Tibial artery (tissue), 4 donors: ENCODE measurements at regions not wholly inside any gene's neighbourhood (a gene's known extent, or its start where the extent isn't known, plus 50 kb on each side); places are given as distances from the start of the nearest gene placed in this dataset.

Experiments used
- DNase-seq, 2 donors: peaks; one replicate each; pipeline ENCODE4 v3.0.0-alpha.2; 2019
- H3K27ac ChIP-seq, 2 donors: fragments of 200-600 bp; sonication (generic) in 1 of 2; 1 replicate in 1 of 2; 2 replicates in 1 of 2; pipeline ENCODE4 v1.5.1; 2018 to 2019; ENCODE audit warnings: mild to moderate bottlenecking in 1 of 2
- H3K27me3 ChIP-seq, 2 donors: fragments of 200-600 bp; sonication (generic) in 1 of 2; one replicate each; pipeline versions ENCODE4 v1.5.1 to v1.6.0; 2016 to 2019
- H3K36me3 ChIP-seq, 3 donors: fragments of 200-600 bp; sonication (generic) in 2 of 3; one replicate each; pipeline ENCODE4 v1.5.1; 2016 to 2019; ENCODE audit warnings: mild to moderate bottlenecking in 2 of 3
- H3K4me1 ChIP-seq, 4 donors: fragments of 200-600 bp; sonication (generic) in 2 of 4; 1 replicate in 3 of 4; 2 replicates in 1 of 4; pipeline ENCODE4 v1.5.1; 2016 to 2019
- H3K4me3 ChIP-seq, 2 donors: fragments of 200-600 bp; sonication (generic) in 1 of 2; 1 replicate in 1 of 2; 2 replicates in 1 of 2; pipeline ENCODE4 v1.5.1; 2018 to 2019; ENCODE audit warnings: mild to moderate bottlenecking in 2 of 2
- H3K9me3 ChIP-seq, 3 donors: fragments of 200-600 bp; sonication (generic) in 1 of 3; one replicate each; pipeline ENCODE4 v1.5.1; 2016 to 2019
- intact Hi-C: fragments of 100-400 bp; cut with DNase I; formaldehyde crosslinking; loops from one replicate; pipeline ENCODE4 v1.15.0; 2023; ENCODE audit warnings: low total_unique reads
- TF ChIP-seq, protein P1 (sequence below), 2 experiments: fragments of 200-600 bp in 1 of 2; fragments of 450-650 bp in 1 of 2; IDR thresholded peaks; one replicate each; pipeline ENCODE4 v1.5.1; 2017 to 2019; ENCODE audit warnings: antibody characterized with exemption in 2 of 2, mild to moderate bottlenecking in 1 of 2, moderate library complexity in 1 of 2

GRCh38 chr1:177514207-177514606, 343.4 kb downstream of the BRINP2 start:
- DNase-seq, result no peak
- H3K4me1 ChIP-seq, result no peaks in the 10 kb centered on the region
- H3K9me3 ChIP-seq, result no peaks in the 10 kb centered on the region
- no peak overlapping the region for H3K27ac ChIP-seq
- H3K4me3 ChIP-seq, result no peak overlapping the region
- TF ChIP-seq, protein P1, sequence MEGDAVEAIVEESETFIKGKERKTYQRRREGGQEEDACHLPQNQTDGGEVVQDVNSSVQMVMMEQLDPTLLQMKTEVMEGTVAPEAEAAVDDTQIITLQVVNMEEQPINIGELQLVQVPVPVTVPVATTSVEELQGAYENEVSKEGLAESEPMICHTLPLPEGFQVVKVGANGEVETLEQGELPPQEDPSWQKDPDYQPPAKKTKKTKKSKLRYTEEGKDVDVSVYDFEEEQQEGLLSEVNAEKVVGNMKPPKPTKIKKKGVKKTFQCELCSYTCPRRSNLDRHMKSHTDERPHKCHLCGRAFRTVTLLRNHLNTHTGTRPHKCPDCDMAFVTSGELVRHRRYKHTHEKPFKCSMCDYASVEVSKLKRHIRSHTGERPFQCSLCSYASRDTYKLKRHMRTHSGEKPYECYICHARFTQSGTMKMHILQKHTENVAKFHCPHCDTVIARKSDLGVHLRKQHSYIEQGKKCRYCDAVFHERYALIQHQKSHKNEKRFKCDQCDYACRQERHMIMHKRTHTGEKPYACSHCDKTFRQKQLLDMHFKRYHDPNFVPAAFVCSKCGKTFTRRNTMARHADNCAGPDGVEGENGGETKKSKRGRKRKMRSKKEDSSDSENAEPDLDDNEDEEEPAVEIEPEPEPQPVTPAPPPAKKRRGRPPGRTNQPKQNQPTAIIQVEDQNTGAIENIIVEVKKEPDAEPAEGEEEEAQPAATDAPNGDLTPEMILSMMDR (IDR thresholded peaks at IDR 0.05), result no peak
- no peaks in the 10 kb centered on the region for H3K27me3 ChIP-seq
- H3K36me3 ChIP-seq, result no peaks in the 10 kb centered on the region
- intact Hi-C loops, result no loop called here

- intact Hi-C loops, result no loop called here
- TF ChIP-seq, protein P1 (IDR thresholded peaks at IDR 0.05), result no peak
- Histone ChIP-seq H3K27me3 (no peaks in the 10 kb centered on the region), H3K36me3 (no peaks in the 10 kb centered on the region), H3K4me3 (no peak overlapping the region), H3K4me1 (no peaks in the 10 kb centered on the region), H3K9me3 (no peaks in the 10 kb centered on the region), H3K27ac (no peak overlapping the region)
- no peak for DNase-seq
Observed at GRCh38 chr1:177511036-177511435, 340.3 kb downstream of the BRINP2 start.

GRCh38 chr1:177505905-177506590, 335.3 kb downstream of the BRINP2 start:
- no peak for DNase-seq
- H3K27ac ChIP-seq, result no peak overlapping the region
- no peaks in the 10 kb centered on the region for H3K36me3 ChIP-seq
- H3K9me3 ChIP-seq, result no peaks in the 10 kb centered on the region
- H3K4me1 ChIP-seq, result no peaks in the 10 kb centered on the region
- TF ChIP-seq, protein P1 (IDR thresholded peaks at IDR 0.05), result no peak
- H3K27me3 ChIP-seq, result no peaks in the 10 kb centered on the region
- intact Hi-C loops, result no loop called here
- H3K4me3 ChIP-seq, result no peak overlapping the region

GRCh38 chr1:177495878-177496277, 325.1 kb downstream of the BRINP2 start:
- Histone ChIP-seq H3K27ac (no peak overlapping the region), H3K4me3 (no peak overlapping the region), H3K36me3 (no peaks in the 10 kb centered on the region), H3K9me3 (peaks cover 0 to 16% (median 0%) of the 10 kb centered on the region in 3 donors), H3K4me1 (no peaks in the 10 kb centered on the region), H3K27me3 (no peaks in the 10 kb centered on the region)
- no peak for DNase-seq
- intact Hi-C loops, result no loop called here
- TF ChIP-seq, protein P1 (IDR thresholded peaks at IDR 0.05), result no peak

GRCh38 chr1:177490786-177491185, 320.0 kb downstream of the BRINP2 start:
- Histone ChIP-seq H3K27me3 (no peaks in the 10 kb centered on the region), H3K36me3 (no peaks in the 10 kb centered on the region), H3K27ac (no peak overlapping the region), H3K9me3 (peaks cover 0 to 4% (median 0%) of the 10 kb centered on the region in 3 donors), H3K4me1 (no peaks in the 10 kb centered on the region), H3K4me3 (no peak overlapping the region)
- TF ChIP-seq, protein P1 (IDR thresholded peaks at IDR 0.05), result no peak
- DNase-seq, result no peak
- intact Hi-C loops, result no loop called here
